ENCODE measurements at regions not wholly inside any gene's neighbourhood (a gene's known extent, or its start where the extent isn't known, plus 50 kb on each side); places are given as distances from the start of the nearest gene placed in this dataset.

DNA sequence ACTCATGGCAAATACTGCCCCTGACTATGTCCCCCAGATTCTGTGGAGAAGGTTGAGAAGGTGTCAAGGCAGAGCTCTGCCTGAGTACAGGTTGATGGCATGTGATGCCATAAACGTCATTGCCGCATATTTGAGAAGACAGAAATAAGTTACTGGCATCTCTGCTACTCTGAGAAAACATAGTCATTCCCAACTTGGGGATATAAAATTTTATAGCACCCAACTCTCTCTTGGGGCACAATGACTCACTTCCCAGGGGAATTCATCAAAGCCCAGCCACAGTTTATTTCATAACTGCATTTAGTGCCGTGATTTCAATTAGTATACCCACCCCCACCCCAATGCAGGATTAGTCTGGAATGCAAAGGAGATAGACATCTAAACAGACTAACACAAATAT is 101.9 kb upstream of the TNR start:
- TF ChIP-seq, protein P1, sequence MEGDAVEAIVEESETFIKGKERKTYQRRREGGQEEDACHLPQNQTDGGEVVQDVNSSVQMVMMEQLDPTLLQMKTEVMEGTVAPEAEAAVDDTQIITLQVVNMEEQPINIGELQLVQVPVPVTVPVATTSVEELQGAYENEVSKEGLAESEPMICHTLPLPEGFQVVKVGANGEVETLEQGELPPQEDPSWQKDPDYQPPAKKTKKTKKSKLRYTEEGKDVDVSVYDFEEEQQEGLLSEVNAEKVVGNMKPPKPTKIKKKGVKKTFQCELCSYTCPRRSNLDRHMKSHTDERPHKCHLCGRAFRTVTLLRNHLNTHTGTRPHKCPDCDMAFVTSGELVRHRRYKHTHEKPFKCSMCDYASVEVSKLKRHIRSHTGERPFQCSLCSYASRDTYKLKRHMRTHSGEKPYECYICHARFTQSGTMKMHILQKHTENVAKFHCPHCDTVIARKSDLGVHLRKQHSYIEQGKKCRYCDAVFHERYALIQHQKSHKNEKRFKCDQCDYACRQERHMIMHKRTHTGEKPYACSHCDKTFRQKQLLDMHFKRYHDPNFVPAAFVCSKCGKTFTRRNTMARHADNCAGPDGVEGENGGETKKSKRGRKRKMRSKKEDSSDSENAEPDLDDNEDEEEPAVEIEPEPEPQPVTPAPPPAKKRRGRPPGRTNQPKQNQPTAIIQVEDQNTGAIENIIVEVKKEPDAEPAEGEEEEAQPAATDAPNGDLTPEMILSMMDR (IDR thresholded peaks at IDR 0.05), result no peak
- TF ChIP-seq EP300 (IDR thresholded peaks at IDR 0.05) (no peak), POLR2AphosphoS5 (IDR thresholded peaks at IDR 0.05) (no peak), POLR2A (IDR thresholded peaks at IDR 0.05) (no peak)
